SU-DHL-6 (cell line): ENCODE measurements at regions not wholly inside any gene's neighbourhood (a gene's known extent, or its start where the extent isn't known, plus 50 kb on each side); places are given as distances from the start of the nearest gene placed in this dataset.

ENCODE experiments used
- H2AFZ ChIP-seq: fragments of 200-600 bp; sonication (generic); 2 replicates; pipeline ENCODE4 v1.6.1; 2014; ENCODE audit warnings: low read depth, mild to moderate bottlenecking, moderate library complexity, mixed read lengths, antibody characterized with exemption, low read length; ENCODE audit not compliant: severe bottlenecking
- H3F3A ChIP-seq: fragments of 200-600 bp; shearing (Covaris generic); 2 replicates; pipeline ENCODE4 v1.6.0; 2016; ENCODE audit warnings: antibody characterized with exemption, mild to moderate bottlenecking; ENCODE audit not compliant: insufficient read depth
- H3K27ac ChIP-seq: fragments of 200-600 bp; sonication (generic); 2 replicates; pipeline ENCODE4 v1.5.1; 2016; ENCODE audit warnings: low read depth, mild to moderate bottlenecking, low read length, moderate library complexity, mixed read lengths
- H3K27me3 ChIP-seq: fragments of 200-600 bp; sonication (generic), shearing (Covaris generic); 2 replicates; pipeline ENCODE4 v1.6.0; 2014; ENCODE audit warnings: mild to moderate bottlenecking, low read length
- H3K36me3 ChIP-seq: fragments of 200-600 bp; sonication (generic); 2 replicates; pipeline ENCODE4 v1.6.1; 2014; ENCODE audit warnings: mild to moderate bottlenecking, low read length, mixed read lengths
- H3K4me2 ChIP-seq: fragments of 300-600, 200-600 bp; shearing (Covaris generic), sonication (generic); 2 replicates; pipeline ENCODE4 v1.6.0; 2014; ENCODE audit warnings: low read length, low read depth, mild to moderate bottlenecking; ENCODE audit not compliant: poor library complexity, severe bottlenecking
- H3K4me3 ChIP-seq: fragments of 200-600 bp; sonication (generic); 2 replicates; pipeline ENCODE4 v1.5.1; 2014; ENCODE audit warnings: antibody characterized with exemption, low read length, mild to moderate bottlenecking, mixed read lengths; ENCODE audit not compliant: insufficient read depth, poor library complexity, severe bottlenecking
- H3K79me2 ChIP-seq: fragments of 200-600 bp; sonication (generic); 2 replicates; pipeline ENCODE4 v1.6.1; 2014; ENCODE audit warnings: mild to moderate bottlenecking, low read length, moderate library complexity; ENCODE audit not compliant: insufficient read depth
- H3K9ac ChIP-seq: fragments of 200-600 bp; sonication (generic); 2 replicates; pipeline ENCODE4 v1.7.0; 2014; ENCODE audit warnings: mild to moderate bottlenecking, low read length
- H3K9me2 ChIP-seq: fragments of 200-600 bp; sonication (generic); replicated peaks from 2 replicates; pipeline ENCODE4 v1.6.1; 2014; ENCODE audit warnings: low read length; ENCODE audit not compliant: insufficient read depth
- H3K9me3 ChIP-seq: fragments of 200-600 bp; sonication (generic); 2 replicates; pipeline ENCODE4 v1.6.1; 2014; ENCODE audit warnings: low read length, mixed read lengths; ENCODE audit not compliant: insufficient read depth
- H4K20me1 ChIP-seq: fragments of 200-600 bp; sonication (generic); 2 replicates; pipeline ENCODE4 v1.6.1; 2014; ENCODE audit warnings: low read depth, mild to moderate bottlenecking, antibody characterized with exemption, low read length, moderate library complexity, mixed read lengths
- CTCF ChIP-seq: fragments of 200-600 bp; sonication (generic); IDR thresholded peaks from one replicate; pipeline ENCODE4 v1.5.1; 2017; ENCODE audit warnings: antibody characterized with exemption, mild to moderate bottlenecking, low read length, moderate library complexity; ENCODE audit not compliant: insufficient read depth, poor library complexity, severe bottlenecking
- EZH2phosphoT487 ChIP-seq: fragments of 200-600 bp; sonication (generic), shearing (Covaris generic); conservative IDR thresholded peaks from 2 replicates; pipeline ENCODE4 v1.6.1; 2018; ENCODE audit warnings: mild to moderate bottlenecking, antibody characterized with exemption, low read length, moderate library complexity, mixed read lengths

- no peaks in the 10 kb centered on the region for H3K27me3 ChIP-seq
- H3K4me2 ChIP-seq: no peak overlapping the region
- H3F3A ChIP-seq: no peaks in the 10 kb centered on the region
- no peak overlapping the region for H2AFZ ChIP-seq
- H3K4me3 ChIP-seq: no peak overlapping the region
- H4K20me1 ChIP-seq: no peaks in the 10 kb centered on the region
- H3K9me3 ChIP-seq: no peaks in the 10 kb centered on the region
- no peaks in the 10 kb centered on the region for H3K36me3 ChIP-seq
- TF ChIP-seq EZH2phosphoT487: no peak
- TF ChIP-seq CTCF: no peak
- H3K27ac ChIP-seq: no peak overlapping the region
- H3K79me2 ChIP-seq: no peaks in the 10 kb centered on the region
- H3K9me2 ChIP-seq: no peaks in the 10 kb centered on the region
- no peak overlapping the region for H3K9ac ChIP-seq
Observed at GRCh38 chr1:163758977-163759670, 437.4 kb downstream of the NUF2 start.

GRCh38 chr1:163761898-163762297 is 440.1 kb downstream of the NUF2 start:
- Histone ChIP-seq H2AFZ (no peak overlapping the region), H3F3A (no peaks in the 10 kb centered on the region), H3K27me3 (no peaks in the 10 kb centered on the region), H3K9ac (no peak overlapping the region), H3K79me2 (no peaks in the 10 kb centered on the region), H3K9me2 (no peaks in the 10 kb centered on the region), H3K36me3 (no peaks in the 10 kb centered on the region), H3K9me3 (no peaks in the 10 kb centered on the region), H3K4me3 (no peak overlapping the region), H4K20me1 (no peaks in the 10 kb centered on the region), H3K4me2 (no peak overlapping the region), H3K27ac (no peak overlapping the region)
- TF ChIP-seq CTCF (no peak), EZH2phosphoT487 (no peak)

- Histone ChIP-seq H3K9ac (no peak overlapping the region), H3K36me3 (no peaks in the 10 kb centered on the region), H4K20me1 (no peaks in the 10 kb centered on the region), H3K27me3 (no peaks in the 10 kb centered on the region), H3K4me2 (no peak overlapping the region), H3K9me3 (no peaks in the 10 kb centered on the region), H3F3A (no peaks in the 10 kb centered on the region), H3K9me2 (no peaks in the 10 kb centered on the region), H2AFZ (no peak overlapping the region), H3K79me2 (no peaks in the 10 kb centered on the region), H3K4me3 (no peak overlapping the region), H3K27ac (no peak overlapping the region)
- no peak for TF ChIP-seq CTCF
- TF ChIP-seq EZH2phosphoT487: no peak
Observed at GRCh38 chr1:163766257-163766918, 444.6 kb downstream of the NUF2 start.
